ENCODE measurements at regions not wholly inside any gene's neighbourhood (a gene's known extent, or its start where the extent isn't known, plus 50 kb on each side); places are given as distances from the start of the nearest gene placed in this dataset.

- H3K9me3 ChIP-seq = no peaks in the 10 kb centered on the region
- intact Hi-C loops (cut with DNase I; ENCODE audit: low total_unique reads) = no loop called here
- H3K27me3 ChIP-seq = no peaks in the 10 kb centered on the region
- no peaks in the 10 kb centered on the region for H3K4me1 ChIP-seq
- H3K27ac ChIP-seq = no peak overlapping the region
- no peak for DNase-seq
- H3K4me3 ChIP-seq = no peak overlapping the region
- TF ChIP-seq POLR2A (IDR thresholded peaks at IDR 0.05) = no peak
- TF ChIP-seq CTCF (IDR thresholded peaks at IDR 0.05) = no peak
- no peaks in the 10 kb centered on the region for H3K36me3 ChIP-seq
Measured at GRCh38 chr11:91421641-91422040, 803.0 kb upstream of the FAT3 start.

- no peak for TF ChIP-seq POLR2A (IDR thresholded peaks at IDR 0.05)
- no peak for TF ChIP-seq CTCF (IDR thresholded peaks at IDR 0.05)
- Histone ChIP-seq H3K27ac (no peak overlapping the region), H3K27me3 (no peaks in the 10 kb centered on the region), H3K4me1 (no peaks in the 10 kb centered on the region), H3K36me3 (no peaks in the 10 kb centered on the region), H3K9me3 (no peaks in the 10 kb centered on the region), H3K4me3 (no peak overlapping the region)
- no peak for DNase-seq
- intact Hi-C loops (cut with DNase I; ENCODE audit: low total_unique reads) = no loop called here
Measured at GRCh38 chr11:91407842-91408241, 816.8 kb upstream of the FAT3 start.

- intact Hi-C loops (cut with DNase I; ENCODE audit: low total_unique reads) = no loop called here
- Histone ChIP-seq H3K4me1 (no peaks in the 10 kb centered on the region), H3K27me3 (no peaks in the 10 kb centered on the region), H3K27ac (no peak overlapping the region), H3K4me3 (no peak overlapping the region), H3K36me3 (no peaks in the 10 kb centered on the region), H3K9me3 (no peaks in the 10 kb centered on the region)
- TF ChIP-seq POLR2A (IDR thresholded peaks at IDR 0.05) = no peak
- TF ChIP-seq CTCF (IDR thresholded peaks at IDR 0.05) = no peak
- no peak for DNase-seq
Measured at GRCh38 chr11:91406009-91406408, 818.6 kb upstream of the FAT3 start.

- intact Hi-C loops (cut with DNase I; ENCODE audit: low total_unique reads) = no loop called here
- H3K4me1 ChIP-seq = no peaks in the 10 kb centered on the region
- no peaks in the 10 kb centered on the region for H3K36me3 ChIP-seq
- TF ChIP-seq POLR2A (IDR thresholded peaks at IDR 0.05) (no peak), CTCF (IDR thresholded peaks at IDR 0.05) (no peak)
- no peaks in the 10 kb centered on the region for H3K27me3 ChIP-seq
- no peak overlapping the region for H3K27ac ChIP-seq
- DNase-seq = no peak
- no peak overlapping the region for H3K4me3 ChIP-seq
- H3K9me3 ChIP-seq = no peaks in the 10 kb centered on the region
Measured at GRCh38 chr11:91404344-91404743, 820.3 kb upstream of the FAT3 start.

GRCh38 chr11:91397134-91397468, 827.5 kb upstream of the FAT3 start:
- Histone ChIP-seq H3K9me3 (no peaks in the 10 kb centered on the region), H3K27me3 (no peaks in the 10 kb centered on the region), H3K36me3 (no peaks in the 10 kb centered on the region), H3K4me1 (no peaks in the 10 kb centered on the region), H3K27ac (no peak overlapping the region), H3K4me3 (no peak overlapping the region)
- no peak for DNase-seq
- intact Hi-C loops (cut with DNase I; ENCODE audit: low total_unique reads) = no loop called here
- TF ChIP-seq CTCF (IDR thresholded peaks at IDR 0.05) = no peak
- TF ChIP-seq POLR2A (IDR thresholded peaks at IDR 0.05) = no peak
